ENCODE measurements at regions not wholly inside any gene's neighbourhood (a gene's known extent, or its start where the extent isn't known, plus 50 kb on each side); places are given as distances from the start of the nearest gene placed in this dataset.

- POLR2A ChIA-PET, result no interaction called here
- Histone ChIP-seq H3K79me2 (ENCODE audit: control insufficient read depth, insufficient read depth, low read length) (no peaks in the 10 kb centered on the region), H4K20me1 (ENCODE audit: control insufficient read depth, insufficient read depth) (no peaks in the 10 kb centered on the region), H3K4me3 (no peak overlapping the region), H3K4me1 (ENCODE audit: control insufficient read depth, insufficient read depth, low read length) (no peaks in the 10 kb centered on the region), H3K9ac (ENCODE audit: control insufficient read depth, insufficient read depth, low read length) (no peak overlapping the region), H3K36me3 (ENCODE audit: control insufficient read depth in 2 of 2, insufficient read depth in 2 of 2, low read length in 1 of 2) (no peaks in the 10 kb centered on the region), H2AFZ (ENCODE audit: control insufficient read depth, low read depth, low read length) (no peak overlapping the region), H3K27me3 (replicated peaks in 1 of 2; ENCODE audit: control insufficient read depth in 2 of 2, insufficient read depth in 2 of 2, low read length in 1 of 2) (no peaks in the 10 kb centered on the region), H3K27ac (ENCODE audit: control insufficient read depth, insufficient read depth) (no peak overlapping the region), H3K9me3 (replicated peaks; ENCODE audit: control insufficient read depth, insufficient read depth, low read length) (no peaks in the 10 kb centered on the region), H3K4me2 (ENCODE audit: control insufficient read depth, insufficient read depth) (no peak overlapping the region)
- FAIRE-seq (no peak), DNase-seq (ENCODE audit: low read depth, low spot score) (no peak), ATAC-seq (peak; percentile 44)
- RAD21 ChIA-PET (ENCODE audit: unreplicated experiment), result no interaction called here
- no TSS peak for BruUV-seq (replicated peaks)
- CTCF ChIA-PET, result no interaction called here
- 21% methylated on average over 3 of the region's 3 CpGs for WGBS (ENCODE audit: insufficient coverage, insufficient replicate concordance, low lambda C conversion rate, missing lambda C conversion rate)
- SMC1A ChIA-PET (ENCODE audit: uncharacterized antibody, unreplicated experiment), result no interaction called here
- TF ChIP-seq ZNF592 (IDR thresholded peaks at IDR 0.05), result 0 out of 2 replicates have a peak, but pooled peaks have one; percentile 10
- no peak for TF ChIP-seq CREM (IDR thresholded peaks at IDR 0.05; ENCODE audit: low read depth)
- TF ChIP-seq ZNF24 (IDR thresholded peaks at IDR 0.05), result peak; percentile 68; the same call in 1 of the 2 replicates
- TF ChIP-seq JUNB (IDR thresholded peaks at IDR 0.05), result peak; percentile 53
- TF ChIP-seq NFIC (IDR thresholded peaks at IDR 0.05; ENCODE audit: low read depth, low read length), result peak; percentile 19; the same call in 1 of the 2 replicates
- TF ChIP-seq MTA2 (IDR thresholded peaks at IDR 0.05; ENCODE audit: low read depth), result 0 out of 2 replicates have a peak, but pooled peaks have one; percentile 24
- no peak for TF ChIP-seq NBN (IDR thresholded peaks at IDR 0.05)
- TF ChIP-seq ATF7 (IDR thresholded peaks at IDR 0.05; ENCODE audit: low read depth), result peak; percentile 43; the same call in 1 of the 2 replicates
- TF ChIP-seq SRF (IDR thresholded peaks at IDR 0.05; ENCODE audit: low read depth in 2 of 2, low read length in 2 of 2), result no peak
- in situ Hi-C loops (cut with MboI) (no loop called here), intact Hi-C loops (cut with micrococcal nuclease; ENCODE audit: unreplicated experiment) (loop anchor here (10.0 kb wide), 1 partner anchor 841 kb away; no protein-coding TSS in a partner anchor)
Observed at GRCh38 chr6:115053169-115053860, 710.5 kb upstream of the HS3ST5 start.
